Gastrocnemius medialis (tissue), 4 donors: ENCODE measurements at regions not wholly inside any gene's neighbourhood (a gene's known extent, or its start where the extent isn't known, plus 50 kb on each side); places are given as distances from the start of the nearest gene placed in this dataset.

ENCODE experiments used
- CTCF ChIP-seq, 5 experiments: fragments of 450-650 bp in 3 of 5; fragments of 200-600 bp in 2 of 5; sonication (generic) in 2 of 5; IDR thresholded peaks in 4 of 5; conservative IDR thresholded peaks in 1 of 5; 1 replicate in 4 of 5; 2 replicates in 1 of 5; pipeline ENCODE4 v1.5.1; 2016 to 2019; ENCODE audit warnings: antibody characterized with exemption in 5 of 5, mild to moderate bottlenecking in 3 of 5, moderate library complexity in 3 of 5
- POLR2A ChIP-seq, 2 donors: fragments of 450-650 bp; IDR thresholded peaks; one replicate each; pipeline ENCODE4 v1.6.1; 2017; ENCODE audit warnings: antibody characterized with exemption in 2 of 2, mild to moderate bottlenecking in 2 of 2, moderate library complexity in 2 of 2

- TF ChIP-seq CTCF (IDR thresholded peaks at IDR 0.05 in 4 of 5, conservative IDR thresholded peaks at IDR 0.05 in 1 of 5) (no peak), POLR2A (IDR thresholded peaks at IDR 0.05) (no peak)
Observed at GRCh38 chrY:15445871-15446270, 921.5 kb downstream of the NLGN4Y start.
